Fibroblast of gingiva (primary cell): ENCODE measurements at regions not wholly inside any gene's neighbourhood (a gene's known extent, or its start where the extent isn't known, plus 50 kb on each side); places are given as distances from the start of the nearest gene placed in this dataset.
"Not testable (repeated sequence)": the region's sequence is repeated elsewhere in the genome, so short reads cannot be mapped to it uniquely, and the experiment has no call there.

Source experiments
- DNase-seq: peaks from one replicate; pipeline ENCODE4 v3.0.0-alpha.2; 2011; ENCODE audit warnings: low read depth

DNA sequence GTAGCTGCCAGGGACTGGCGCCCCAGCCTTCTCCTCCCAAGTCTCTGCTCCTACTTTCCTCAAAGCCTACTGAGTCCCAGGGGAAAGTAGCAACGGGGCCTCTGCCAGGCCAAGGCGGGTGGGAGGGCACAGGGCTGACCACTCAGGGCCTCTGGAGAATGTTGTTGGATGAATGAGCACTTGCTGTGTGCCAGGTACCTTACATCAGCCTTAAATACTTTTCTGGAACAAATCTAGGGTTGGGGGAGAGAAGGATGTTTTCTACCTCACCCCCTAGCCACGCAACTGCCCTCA is 119.3 kb upstream of the ZBTB40 start:
- no peak for DNase-seq

DNA sequence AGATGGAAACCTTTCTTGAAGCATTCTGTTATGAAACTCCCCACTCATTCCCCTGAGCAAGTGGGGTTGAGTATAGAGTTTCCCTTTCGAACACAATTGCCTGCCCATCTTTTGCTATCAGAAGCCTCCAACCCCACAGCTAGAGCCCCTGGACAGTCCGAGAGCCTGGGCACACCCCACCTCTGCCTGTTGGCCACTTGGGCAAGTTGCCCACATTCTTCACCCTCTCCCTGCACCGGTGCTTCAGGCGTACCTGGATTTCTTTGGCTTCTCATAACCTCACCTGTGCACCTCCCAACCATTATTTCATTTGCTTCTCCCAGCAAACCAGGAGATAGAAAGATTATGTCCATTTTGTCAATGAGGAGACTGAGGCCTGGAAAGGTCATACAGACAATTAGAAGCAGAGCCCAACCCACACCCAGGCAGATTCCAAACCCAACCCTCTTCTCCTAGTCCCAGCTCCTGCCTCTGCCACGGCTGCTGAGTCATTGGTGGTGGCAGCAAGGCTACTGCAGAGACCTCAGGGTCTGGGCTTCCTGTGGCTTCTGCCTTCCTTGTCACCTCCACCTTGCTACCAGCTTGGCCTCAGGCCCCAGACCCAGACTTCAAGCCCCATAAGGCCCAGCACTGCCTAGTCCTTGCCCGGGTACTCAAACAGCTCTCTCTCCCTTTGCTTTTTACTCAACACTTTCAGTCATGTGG is 118.7 kb upstream of the ZBTB40 start:
- DNase-seq, result no peak

DNA sequence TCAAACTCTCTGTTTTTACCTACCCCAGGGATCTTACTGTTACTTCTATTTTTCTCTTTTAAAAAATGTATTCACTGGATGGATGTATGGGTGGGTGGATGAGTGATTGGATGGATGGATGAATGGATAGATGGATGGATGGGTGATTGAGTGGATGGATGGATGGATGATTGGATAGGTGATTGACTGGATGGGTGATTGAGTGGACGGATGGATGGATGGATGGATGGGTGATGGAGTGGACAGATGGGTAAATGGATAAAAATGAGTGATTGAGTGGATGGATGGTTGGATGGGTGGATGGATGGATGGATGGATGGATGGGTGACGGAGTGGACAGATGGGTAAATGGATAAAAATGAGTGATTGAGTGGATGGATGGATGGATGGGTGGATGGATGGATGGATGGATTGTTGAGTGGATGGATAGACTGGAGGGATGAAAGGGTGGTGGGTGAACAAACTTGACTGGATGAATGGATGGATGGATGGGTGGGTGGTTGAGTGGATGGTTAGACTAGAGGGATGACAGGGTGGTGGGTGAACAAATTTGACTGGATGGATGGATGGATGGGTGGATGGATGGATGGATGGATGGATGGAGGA is 118.0 kb upstream of the ZBTB40 start:
- DNase-seq, result no peak

DNA sequence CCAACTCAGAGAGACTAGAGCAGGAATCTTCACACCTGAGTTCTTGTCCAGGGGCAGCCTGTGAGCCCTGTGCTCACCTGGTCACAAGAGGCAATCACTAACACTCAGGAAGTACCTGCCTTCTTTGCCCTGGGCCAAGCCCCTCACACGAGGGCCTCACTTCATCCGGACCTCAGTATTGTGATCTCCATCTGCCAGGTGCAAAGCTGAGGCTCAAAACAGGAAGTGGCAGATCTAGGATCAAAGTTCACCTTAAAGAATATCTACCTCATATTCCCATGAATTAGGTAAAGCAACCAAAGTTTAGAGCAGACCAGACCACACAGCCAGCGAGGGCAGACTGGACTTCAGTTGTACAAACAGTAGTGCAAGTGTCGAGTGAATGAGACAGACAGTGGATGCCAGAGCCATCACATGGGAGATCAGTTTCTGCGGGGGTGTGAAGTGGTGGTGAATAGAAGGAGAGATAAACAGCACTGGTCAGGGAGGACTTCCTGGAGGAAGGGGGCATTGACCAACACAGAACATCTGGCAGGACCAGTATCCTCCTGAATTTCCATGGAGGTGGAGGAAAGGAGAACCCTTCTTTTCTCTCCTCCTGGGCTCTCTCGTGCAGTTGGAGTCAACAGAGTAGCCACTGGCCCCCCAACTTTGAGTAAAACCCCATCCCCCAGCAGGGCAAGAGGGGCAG is 116.6 kb upstream of the ZBTB40 start:
- DNase-seq, result no peak

DNA sequence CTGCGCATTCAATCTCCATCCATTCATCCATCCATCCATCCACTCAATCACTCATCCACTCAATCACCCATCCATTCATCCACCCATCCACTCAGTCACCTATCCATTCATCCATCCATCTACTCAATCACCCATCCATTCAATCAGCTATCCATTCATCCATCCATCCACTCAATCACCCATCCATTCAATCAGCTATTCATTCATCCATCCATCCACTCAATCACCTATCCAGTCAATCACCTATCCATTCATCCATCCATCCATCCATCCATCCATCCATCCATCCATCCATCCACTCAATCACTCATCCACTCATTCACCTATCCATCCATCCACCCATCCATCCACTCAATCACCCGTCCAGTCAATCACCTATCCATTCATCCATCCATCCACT is 115.4 kb upstream of the ZBTB40 start:
- DNase-seq, result not testable (repeated sequence)

DNA sequence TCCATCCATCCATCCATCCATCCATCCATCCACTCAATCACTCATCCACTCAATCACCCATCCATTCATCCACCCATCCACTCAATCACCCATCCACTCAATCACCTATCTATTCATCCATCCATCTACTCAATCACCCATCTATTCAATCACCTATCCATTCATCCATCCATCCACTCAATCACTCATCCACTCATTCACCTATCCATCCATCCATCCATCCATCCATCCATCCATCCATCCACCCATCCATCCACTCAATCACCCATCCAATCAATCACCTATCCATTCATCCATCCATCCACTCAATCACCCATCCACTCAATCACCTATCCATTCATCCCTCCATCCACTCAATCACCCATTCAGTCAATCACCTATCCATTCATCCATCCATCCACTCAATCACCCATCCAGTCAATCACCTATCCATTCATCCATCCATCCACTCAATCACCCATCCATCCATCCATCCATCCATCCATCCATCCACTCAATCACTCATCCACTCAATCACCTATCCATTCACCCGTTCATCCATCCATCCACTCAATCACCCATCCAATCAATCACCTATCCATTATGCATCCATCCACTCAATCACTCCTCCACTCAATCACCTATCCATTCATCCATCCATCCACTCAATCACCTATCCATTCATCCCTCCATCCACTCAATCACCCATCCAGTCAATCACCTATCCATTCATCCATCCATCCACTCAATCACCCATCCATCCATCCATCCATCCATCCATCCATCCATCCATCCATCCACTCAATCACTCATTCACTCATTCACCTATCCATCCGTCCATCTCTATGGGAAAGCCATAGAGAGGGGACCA is 114.7 kb upstream of the ZBTB40 start:
- DNase-seq, result not testable (repeated sequence)

DNA sequence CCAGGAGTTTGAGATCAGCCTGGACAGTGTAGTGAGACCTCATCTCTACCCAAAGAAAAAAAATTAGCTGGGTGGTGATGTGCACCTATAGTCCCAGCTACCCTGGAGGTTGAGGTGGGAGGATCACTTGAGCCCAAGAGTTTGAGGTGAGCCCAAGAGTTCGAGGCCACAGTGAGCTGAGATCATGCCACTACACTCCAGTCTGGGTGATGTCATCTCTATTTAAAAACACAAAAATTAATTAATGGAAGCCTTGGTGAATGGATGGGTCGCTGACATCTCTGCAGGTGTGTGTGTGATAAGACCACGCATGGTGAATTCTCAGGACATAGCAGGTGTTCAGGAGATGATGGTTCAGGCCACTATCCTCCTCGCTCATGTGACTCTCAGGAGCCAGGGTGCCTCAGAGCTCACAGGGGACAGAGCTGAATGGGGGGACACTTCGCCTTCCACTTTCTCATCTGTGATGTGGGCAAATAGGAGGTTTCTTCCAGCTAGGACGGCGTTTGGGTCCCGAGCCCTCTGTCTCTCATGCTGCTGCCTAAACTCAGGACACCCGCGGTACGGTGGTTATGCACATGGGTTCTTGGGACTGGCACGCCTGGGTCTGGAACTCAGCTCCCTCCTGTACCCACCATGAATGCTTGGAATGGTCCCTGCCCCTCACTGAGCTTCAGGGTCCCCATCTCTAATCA is 113.4 kb upstream of the ZBTB40 start:
- no peak for DNase-seq

DNA sequence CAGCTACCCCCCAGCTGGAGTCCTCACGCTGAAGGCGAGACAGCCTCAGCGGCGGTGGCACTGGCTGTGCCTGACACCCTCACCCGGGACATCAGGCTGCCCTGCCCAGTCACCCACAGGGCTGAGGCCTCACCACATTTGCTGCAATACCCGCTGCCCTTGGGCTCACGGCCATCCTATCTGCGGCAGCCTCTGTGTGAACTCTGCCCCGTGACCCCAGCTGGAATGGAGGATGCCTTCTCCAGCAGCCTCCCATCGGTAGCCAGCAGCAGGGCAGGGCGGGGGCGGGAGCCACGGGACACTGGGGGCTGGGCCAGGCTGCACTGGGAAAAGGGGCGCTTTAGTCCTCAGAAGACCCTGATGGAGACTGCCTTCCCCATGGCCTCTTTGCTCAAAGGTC is 112.4 kb upstream of the ZBTB40 start:
- DNase-seq, result no peak

DNA sequence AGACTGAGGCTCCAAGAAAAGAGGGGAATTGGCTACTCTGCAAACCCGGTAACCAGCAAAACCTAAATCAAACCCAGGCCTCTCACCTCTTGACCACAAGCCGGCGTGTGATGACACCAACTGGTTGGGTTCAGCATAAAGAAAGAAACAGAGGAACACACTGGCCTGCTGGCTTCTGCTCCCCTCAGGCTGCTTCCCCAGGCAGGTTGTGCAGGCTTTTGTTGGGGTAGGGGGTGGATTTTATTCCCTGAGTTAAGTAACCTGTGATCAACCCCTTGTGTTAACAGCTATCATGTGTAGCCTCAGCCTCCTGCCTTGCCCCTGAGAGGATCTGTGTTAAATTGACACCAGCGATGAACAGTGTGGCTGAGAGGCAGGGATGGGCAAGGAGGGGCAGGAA is 111.6 kb upstream of the ZBTB40 start:
- DNase-seq, result no peak

DNA sequence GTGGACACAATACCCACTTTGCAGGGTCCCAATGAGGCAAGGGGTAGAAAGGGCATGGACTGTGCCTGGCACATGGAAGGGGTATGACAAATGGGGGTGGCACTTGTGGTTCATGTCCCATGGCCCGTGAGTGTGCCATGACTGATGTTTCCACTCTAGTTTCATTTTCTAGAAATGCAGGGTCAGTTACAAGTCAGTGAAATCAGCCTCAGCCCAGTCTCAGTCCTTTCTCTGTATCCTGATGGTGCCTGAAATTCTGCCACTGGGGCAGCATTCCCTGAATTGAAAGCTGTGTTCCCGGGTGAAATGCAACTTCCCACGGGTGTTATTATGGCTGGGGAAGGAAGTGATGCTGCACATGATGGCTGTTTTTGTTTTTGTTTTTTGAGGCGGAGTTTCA is 110.8 kb upstream of the ZBTB40 start:
- DNase-seq, result no peak

DNA sequence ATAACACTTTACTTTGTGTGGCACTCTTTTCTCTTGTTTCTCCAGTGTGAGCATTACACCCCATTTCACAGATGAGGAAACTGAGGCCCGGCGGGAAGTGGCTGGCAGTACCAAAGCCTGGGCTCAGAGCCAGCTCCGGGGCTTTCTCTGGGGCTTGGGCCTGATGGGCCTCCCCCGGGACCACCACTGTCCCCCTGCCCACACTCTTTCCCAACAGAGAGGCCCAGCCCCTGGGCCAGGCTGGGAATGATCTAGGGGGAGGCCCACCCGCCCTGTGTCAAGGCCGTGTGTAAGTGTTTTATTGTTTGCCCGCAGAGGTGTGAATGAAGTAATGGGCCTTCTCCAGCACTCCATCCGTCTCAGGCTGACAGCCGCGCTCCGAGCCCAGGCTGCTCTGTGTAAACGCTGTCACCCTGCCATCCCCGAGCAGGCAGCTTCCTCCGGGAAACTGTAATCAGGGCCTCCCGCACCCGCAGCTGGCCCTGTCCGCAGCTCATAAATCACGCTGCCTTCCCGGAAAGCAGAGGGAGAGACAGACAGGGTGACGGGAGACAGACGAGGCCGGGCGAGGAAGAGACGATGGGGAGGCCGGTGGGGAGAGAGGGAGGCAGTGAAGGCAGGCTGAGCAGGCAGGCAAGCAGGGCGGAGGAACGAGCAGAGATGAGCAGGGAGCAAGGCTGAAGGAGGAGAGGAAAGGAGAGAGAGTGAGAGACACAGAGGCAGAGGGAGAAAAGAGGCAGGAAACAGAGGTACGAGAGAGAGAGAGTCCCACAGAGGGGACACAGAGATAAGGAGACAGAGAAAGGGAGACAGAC is 109.7 kb upstream of the ZBTB40 start:
- no peak for DNase-seq

DNA sequence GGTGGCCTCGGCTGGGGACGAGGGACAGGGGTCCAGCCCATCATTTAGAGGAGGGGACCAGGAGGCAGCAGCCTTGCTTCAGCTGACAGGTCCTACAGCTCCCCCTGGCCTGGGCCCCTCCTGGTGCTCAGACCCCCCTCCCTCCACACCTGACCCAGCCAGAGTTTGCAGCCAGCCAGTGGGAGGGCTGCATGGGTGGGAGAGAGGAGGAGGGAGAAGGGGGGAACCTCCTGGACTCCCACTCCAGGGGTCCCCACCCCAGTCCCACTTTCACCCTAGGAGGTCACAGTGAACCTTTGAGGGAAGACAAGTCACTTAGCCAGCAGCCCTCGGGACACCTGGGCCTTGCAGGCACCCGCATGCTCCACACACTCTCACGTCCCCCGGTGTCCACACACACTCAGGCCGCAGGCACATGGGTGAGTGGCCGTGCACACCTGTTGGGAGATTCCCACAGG is 108.9 kb upstream of the ZBTB40 start:
- DNase-seq, result no peak

DNA sequence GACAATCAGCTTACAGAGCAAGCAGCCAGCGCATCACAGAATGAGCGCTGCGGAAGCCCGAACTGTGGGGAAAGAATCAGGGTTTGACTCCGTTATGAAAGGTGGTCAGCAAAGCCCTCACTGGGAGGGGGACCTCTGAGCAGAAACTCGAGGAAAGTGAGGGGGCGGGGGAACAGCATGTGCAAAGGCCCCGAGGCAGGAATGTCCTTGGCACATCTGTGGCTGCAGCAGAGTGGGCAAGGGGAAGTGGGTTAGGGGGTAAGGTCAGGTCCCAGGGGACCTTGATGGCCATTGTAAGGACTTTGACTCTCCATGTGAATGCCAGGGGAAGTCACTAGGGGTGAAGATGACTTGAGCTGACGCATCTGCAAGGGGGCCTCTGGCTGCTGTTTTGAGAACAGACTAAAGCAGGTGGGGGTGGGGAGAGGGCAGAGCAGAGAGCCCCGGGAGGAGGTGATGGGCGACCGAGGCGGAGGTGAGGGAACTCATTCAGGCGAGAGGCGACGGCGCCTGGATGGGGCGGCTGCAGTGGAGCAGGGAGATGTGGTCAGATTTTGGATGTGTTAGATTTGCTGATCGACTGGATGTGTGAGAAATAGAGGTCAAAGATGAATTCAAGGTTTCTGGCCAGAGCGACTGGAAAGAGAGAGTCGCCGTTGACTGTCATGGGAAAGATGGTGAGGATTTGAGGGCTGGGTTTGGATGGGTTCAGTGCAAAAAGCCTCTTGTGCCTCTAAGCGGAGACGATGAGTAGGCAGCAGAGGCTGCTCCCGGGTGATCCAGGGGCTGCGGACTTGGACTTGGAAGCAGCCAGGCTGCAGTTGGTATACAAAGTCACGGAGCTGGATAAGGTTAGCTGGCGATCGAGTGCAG is 108.0 kb upstream of the ZBTB40 start:
- no peak for DNase-seq

DNA sequence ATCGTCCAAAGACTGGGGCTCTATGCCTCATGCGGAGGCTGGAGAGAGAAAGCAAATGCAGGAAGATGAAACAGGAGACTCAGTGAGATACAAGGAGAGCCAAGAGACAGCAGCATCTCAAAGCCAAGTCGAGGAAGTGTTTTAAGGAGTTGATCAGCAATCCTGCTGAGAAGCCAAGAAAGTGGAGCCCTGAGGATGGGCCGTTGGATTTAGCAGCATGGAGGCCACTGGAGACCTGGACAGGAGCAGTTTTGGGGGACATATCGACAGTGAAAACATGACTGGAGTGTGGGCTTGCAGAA is 107.4 kb upstream of the ZBTB40 start:
- DNase-seq, result no peak

DNA sequence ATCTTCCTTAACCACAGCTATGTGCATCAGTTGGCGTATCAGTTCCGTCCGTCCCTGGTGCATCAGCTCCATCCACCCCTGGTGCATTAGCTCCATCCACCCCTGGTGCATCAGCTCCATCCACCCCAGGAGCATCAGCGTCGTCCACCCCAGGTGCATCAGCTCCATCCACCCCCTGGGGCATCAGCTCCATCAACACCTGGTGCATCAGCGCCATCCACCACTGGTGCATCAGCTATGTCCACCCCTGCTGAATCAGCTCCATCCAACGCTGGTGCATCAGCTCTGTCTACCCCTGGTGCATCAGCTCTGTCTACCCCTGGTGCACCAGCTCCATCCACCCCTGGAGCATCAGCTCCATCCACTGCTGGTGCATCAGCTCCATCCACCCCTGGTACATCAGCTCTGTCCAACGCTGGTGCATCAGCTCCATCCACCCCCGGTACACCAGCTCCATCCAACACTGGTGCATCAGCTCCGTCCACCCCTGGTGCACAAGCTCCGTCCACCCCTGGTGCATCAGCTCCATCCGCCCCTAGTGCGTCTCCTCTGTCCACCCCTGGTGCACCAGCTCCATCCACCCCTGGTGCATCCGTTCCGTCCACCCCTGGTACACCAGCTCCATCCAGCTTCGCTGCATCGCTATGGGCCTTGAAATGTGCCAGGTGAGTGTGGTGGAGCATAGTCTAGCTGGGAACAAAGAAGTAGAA is 106.6 kb upstream of the ZBTB40 start:
- no peak for DNase-seq

DNA sequence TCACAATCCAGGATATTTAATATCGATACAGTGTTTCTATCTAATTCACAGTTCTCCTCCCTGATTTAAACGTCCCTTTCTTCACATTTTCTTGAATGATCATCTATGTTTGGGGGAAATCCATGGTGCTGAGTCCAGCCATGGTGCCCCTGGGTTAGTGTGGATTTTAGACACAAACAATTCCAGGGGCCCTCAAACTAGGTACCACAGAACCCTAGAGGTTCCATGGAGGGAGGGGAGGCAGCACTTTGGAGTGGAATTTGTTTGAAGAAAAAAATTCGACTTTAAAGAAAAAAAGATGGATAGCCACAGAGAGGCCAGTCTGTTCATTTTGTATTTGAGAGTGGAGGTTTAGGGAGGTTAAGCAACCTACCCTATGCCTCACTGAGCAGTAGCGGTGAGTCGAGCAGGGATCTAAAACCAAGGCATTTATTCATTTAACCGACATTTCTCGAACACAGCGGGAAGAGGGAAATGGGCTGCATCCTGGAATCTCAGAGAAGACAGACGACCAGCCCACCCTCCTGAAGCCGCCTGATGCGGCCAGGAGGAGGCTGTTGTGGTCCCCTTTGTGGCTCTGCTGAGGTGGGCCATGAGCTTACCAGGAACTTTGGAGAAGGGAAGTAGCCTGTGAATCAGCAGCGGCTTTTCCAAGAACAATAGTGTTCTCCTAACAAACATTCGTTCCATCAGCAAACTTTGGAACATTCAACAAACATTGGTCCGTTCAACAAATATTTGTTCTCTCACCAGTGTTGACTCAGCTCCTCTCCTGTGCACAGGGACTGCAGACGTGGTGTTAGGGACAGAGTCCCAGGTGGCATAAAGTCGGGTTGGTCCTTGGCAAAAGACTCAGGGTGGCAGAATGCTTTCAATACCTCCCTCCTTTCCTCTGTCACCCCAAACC is 103.5 kb upstream of the ZBTB40 start:
- no peak for DNase-seq

DNA sequence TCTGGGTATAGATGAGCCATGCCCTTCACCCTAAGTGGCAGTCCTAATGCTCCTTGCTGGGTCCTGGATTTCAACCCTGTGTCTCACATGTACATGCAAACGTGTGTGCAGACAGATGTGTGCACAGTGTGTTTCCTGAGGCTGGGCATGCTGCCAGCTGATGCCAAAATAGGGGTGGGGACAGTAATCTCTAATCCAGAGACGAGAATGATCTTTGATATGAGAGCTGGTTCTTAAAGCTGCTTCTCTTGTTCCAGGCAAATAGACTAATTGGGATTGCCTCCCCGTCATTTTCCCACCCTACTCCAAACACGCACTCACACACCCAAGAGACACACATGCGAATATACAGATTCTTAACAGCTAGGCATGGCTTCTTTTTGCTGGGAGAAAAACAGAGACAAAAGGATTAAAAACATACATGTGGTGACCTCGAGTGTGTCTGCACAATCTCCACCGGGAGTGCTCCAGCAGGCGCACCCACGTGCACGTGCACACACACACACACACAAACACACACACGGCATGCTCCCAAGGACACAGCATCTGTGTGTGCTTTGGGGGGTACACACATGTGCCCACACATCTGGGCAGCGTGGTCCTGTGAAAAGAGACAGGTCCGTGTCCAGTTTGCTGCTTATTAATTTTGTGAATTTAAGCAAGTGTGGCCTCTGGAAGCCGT is 102.1 kb upstream of the ZBTB40 start:
- DNase-seq, result no peak
